OCI-LY3 (cell line): ENCODE measurements at regions not wholly inside any gene's neighbourhood (a gene's known extent, or its start where the extent isn't known, plus 50 kb on each side); places are given as distances from the start of the nearest gene placed in this dataset.

Experiments
- EZH2phosphoT487 ChIP-seq: fragments of 200-600 bp; shearing (Covaris generic); IDR thresholded peaks from 2 replicates; pipeline ENCODE4 v1.6.1; 2018; ENCODE audit warnings: antibody characterized with exemption, mixed run types, low read depth
- TF ChIP-seq, protein P1 (sequence below): fragments of 200-600, 300-600 bp; sonication (generic); IDR thresholded peaks from 2 replicates; pipeline ENCODE4 v1.5.1; 2014; ENCODE audit warnings: antibody characterized with exemption, low read length, low read depth

DNA sequence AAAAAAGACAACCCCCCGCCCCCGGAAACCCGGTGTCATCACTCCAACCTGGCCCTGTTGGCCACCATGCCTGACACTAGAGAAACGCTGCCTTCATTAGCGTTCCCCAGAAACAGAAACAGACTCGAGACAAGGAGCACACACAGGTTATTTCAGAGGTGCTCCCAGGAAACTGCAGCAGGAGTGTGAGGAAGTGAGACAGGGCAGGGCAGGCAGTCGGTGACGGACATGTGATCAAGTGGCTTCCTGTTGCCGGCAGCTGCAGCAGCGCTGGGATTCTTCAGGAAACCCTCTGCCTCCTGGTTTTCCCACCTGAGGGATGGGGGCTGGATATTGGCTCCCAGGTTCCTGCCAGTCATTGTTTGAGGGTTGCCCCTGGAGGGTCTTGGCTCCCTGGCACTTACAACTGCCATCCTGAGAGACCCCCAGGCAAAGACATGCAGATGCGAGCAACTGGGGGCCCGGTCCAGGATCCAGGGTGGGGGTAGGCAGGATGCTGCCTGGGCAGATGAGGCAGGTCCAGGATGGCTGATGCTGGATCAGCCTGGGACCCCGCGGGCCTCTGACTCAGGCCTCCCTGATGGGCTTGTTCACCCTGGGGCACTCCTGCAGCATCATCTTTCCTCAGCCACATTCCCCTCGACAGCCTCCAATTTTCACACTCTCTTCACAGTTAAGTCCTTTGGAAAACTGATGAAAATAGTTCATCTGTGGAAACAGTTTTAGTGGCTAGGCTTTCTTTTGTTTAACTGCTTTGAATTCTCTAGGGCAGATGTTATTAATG is 150.7 kb upstream of the SYNDIG1 start:
- TF ChIP-seq, protein P1, sequence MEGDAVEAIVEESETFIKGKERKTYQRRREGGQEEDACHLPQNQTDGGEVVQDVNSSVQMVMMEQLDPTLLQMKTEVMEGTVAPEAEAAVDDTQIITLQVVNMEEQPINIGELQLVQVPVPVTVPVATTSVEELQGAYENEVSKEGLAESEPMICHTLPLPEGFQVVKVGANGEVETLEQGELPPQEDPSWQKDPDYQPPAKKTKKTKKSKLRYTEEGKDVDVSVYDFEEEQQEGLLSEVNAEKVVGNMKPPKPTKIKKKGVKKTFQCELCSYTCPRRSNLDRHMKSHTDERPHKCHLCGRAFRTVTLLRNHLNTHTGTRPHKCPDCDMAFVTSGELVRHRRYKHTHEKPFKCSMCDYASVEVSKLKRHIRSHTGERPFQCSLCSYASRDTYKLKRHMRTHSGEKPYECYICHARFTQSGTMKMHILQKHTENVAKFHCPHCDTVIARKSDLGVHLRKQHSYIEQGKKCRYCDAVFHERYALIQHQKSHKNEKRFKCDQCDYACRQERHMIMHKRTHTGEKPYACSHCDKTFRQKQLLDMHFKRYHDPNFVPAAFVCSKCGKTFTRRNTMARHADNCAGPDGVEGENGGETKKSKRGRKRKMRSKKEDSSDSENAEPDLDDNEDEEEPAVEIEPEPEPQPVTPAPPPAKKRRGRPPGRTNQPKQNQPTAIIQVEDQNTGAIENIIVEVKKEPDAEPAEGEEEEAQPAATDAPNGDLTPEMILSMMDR: no peak
- no peak for TF ChIP-seq EZH2phosphoT487
